ENCODE measurements at regions not wholly inside any gene's neighbourhood (a gene's known extent, or its start where the extent isn't known, plus 50 kb on each side); places are given as distances from the start of the nearest gene placed in this dataset.

DNA sequence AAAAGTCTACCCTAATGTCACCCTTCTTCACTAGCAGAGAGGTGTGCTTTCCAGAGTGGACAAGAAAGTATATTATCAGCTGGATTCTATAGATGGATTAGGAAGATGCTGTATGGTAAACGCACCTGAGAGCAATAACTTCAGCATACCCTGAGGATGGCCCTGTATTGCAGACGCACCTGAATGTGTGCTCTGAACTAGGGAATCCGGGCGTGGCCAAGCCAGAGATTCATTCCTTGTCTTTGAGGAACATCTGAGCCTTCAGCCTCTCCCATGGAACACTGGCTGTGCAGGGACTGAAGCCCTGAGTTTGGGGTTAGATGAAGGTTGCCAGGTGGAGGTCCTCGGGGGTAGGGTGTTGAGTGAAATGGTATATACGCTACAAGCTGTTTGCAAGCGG is 66.2 kb upstream of the NFE2L3 start:
- TF ChIP-seq, protein P1, sequence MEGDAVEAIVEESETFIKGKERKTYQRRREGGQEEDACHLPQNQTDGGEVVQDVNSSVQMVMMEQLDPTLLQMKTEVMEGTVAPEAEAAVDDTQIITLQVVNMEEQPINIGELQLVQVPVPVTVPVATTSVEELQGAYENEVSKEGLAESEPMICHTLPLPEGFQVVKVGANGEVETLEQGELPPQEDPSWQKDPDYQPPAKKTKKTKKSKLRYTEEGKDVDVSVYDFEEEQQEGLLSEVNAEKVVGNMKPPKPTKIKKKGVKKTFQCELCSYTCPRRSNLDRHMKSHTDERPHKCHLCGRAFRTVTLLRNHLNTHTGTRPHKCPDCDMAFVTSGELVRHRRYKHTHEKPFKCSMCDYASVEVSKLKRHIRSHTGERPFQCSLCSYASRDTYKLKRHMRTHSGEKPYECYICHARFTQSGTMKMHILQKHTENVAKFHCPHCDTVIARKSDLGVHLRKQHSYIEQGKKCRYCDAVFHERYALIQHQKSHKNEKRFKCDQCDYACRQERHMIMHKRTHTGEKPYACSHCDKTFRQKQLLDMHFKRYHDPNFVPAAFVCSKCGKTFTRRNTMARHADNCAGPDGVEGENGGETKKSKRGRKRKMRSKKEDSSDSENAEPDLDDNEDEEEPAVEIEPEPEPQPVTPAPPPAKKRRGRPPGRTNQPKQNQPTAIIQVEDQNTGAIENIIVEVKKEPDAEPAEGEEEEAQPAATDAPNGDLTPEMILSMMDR (IDR thresholded peaks at IDR 0.05), result no peak
- TF ChIP-seq POLR2A (IDR thresholded peaks at IDR 0.05) (no peak), POLR2AphosphoS5 (IDR thresholded peaks at IDR 0.05) (no peak)

Data from breast epithelium (tissue), 3 donors.